Gastrocnemius medialis (tissue), 4 donors: ENCODE measurements at regions not wholly inside any gene's neighbourhood (a gene's known extent, or its start where the extent isn't known, plus 50 kb on each side); places are given as distances from the start of the nearest gene placed in this dataset.

Experiments
- ATAC-seq, 2 donors: fragments of 150-250 bp; one replicate each; pipeline ENCODE4 v1.9.1; 2016
- DNase-seq, 2 donors: peaks; one replicate each; pipeline ENCODE4 v3.0.0-alpha.2; 2019
- H3K27ac ChIP-seq, 4 donors: fragments of 200-600 bp; sonication (generic); 1 replicate in 1 of 4; 2 replicates in 3 of 4; pipeline ENCODE4 v1.5.1; 2016 to 2018; ENCODE audit warnings: mild to moderate bottlenecking in 2 of 4, moderate library complexity in 1 of 4
- H3K27me3 ChIP-seq, 3 donors: fragments of 200-600 bp; sonication (generic) in 2 of 3; 1 replicate in 1 of 3; 2 replicates in 2 of 3; pipeline versions ENCODE4 v1.5.1 to v1.6.0; 2016 to 2019; ENCODE audit warnings: mild to moderate bottlenecking in 1 of 3, moderate library complexity in 1 of 3
- H3K36me3 ChIP-seq, 2 donors: fragments of 200-600 bp; sonication (generic) in 1 of 2; one replicate each; pipeline ENCODE4 v1.5.1; 2017 to 2018
- H3K4me1 ChIP-seq, 2 donors: fragments of 200-600 bp; sonication (generic) in 1 of 2; one replicate each; pipeline ENCODE4 v1.5.1; 2016 to 2017; ENCODE audit warnings: mild to moderate bottlenecking in 2 of 2
- H3K4me3 ChIP-seq, 4 donors: fragments of 200-600 bp; sonication (generic) in 3 of 4; 1 replicate in 1 of 4; 2 replicates in 3 of 4; pipeline ENCODE4 v1.5.1; 2016 to 2019; ENCODE audit warnings: mild to moderate bottlenecking in 2 of 4
- H3K9me3 ChIP-seq, 3 donors: fragments of 200-600 bp; sonication (generic) in 2 of 3; 1 replicate in 1 of 3; 2 replicates in 2 of 3; pipeline ENCODE4 v1.5.1; 2016 to 2019
- POLR2A ChIP-seq, 2 donors: fragments of 450-650 bp; IDR thresholded peaks; one replicate each; pipeline ENCODE4 v1.6.1; 2017; ENCODE audit warnings: antibody characterized with exemption in 2 of 2, mild to moderate bottlenecking in 2 of 2, moderate library complexity in 2 of 2
- in situ Hi-C, 4 donors: fragments of 200-750 bp; cut with MboI; loops; one replicate each; pipeline versions ENCODE4 v1.15.0 to v1.8.0; 2017; ENCODE audit warnings: low sequenced_read_pairs in 4 of 4
- intact Hi-C: fragments of 100-400 bp; cut with DNase I; formaldehyde crosslinking; loops from one replicate; pipeline ENCODE4 v1.15.1; 2023; ENCODE audit warnings: low total_unique reads
- TF ChIP-seq, protein P1 (sequence below), 5 experiments: fragments of 450-650 bp in 3 of 5; fragments of 200-600 bp in 2 of 5; sonication (generic) in 2 of 5; IDR thresholded peaks in 4 of 5; conservative IDR thresholded peaks in 1 of 5; 1 replicate in 4 of 5; 2 replicates in 1 of 5; pipeline ENCODE4 v1.5.1; 2016 to 2019; ENCODE audit warnings: antibody characterized with exemption in 5 of 5, mild to moderate bottlenecking in 3 of 5, moderate library complexity in 3 of 5

DNA sequence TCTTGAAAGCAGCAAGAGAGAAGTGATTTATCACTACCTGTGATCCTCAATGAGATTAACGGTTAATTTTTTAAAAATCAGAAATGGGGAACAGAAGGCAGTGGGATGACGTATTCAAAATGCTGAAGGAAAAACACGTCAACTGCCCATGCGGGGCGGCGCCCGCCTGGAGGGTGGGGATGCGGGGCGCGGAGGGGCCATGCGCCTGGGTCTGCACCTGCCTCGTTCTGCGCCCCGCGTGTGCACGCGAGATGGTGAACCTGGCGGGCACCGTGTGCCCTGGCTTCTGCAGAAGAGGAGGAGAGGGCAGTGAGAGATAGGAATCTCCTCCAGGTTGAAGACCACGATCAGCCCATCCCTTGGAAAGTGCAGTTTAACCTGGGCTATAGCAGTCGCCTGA lies 79.3 kb upstream of the ZNF32 start:
- H3K4me3 ChIP-seq = no peak overlapping the region
- in situ Hi-C loops (no loop called here), intact Hi-C loops (no loop called here)
- no peaks in the 10 kb centered on the region for H3K27me3 ChIP-seq
- DNase-seq (no peak), ATAC-seq (no peak)
- no peaks in the 10 kb centered on the region for H3K9me3 ChIP-seq
- H3K36me3 ChIP-seq = no peaks in the 10 kb centered on the region
- H3K27ac ChIP-seq = no peak overlapping the region
- no peaks in the 10 kb centered on the region for H3K4me1 ChIP-seq
- TF ChIP-seq, protein P1, sequence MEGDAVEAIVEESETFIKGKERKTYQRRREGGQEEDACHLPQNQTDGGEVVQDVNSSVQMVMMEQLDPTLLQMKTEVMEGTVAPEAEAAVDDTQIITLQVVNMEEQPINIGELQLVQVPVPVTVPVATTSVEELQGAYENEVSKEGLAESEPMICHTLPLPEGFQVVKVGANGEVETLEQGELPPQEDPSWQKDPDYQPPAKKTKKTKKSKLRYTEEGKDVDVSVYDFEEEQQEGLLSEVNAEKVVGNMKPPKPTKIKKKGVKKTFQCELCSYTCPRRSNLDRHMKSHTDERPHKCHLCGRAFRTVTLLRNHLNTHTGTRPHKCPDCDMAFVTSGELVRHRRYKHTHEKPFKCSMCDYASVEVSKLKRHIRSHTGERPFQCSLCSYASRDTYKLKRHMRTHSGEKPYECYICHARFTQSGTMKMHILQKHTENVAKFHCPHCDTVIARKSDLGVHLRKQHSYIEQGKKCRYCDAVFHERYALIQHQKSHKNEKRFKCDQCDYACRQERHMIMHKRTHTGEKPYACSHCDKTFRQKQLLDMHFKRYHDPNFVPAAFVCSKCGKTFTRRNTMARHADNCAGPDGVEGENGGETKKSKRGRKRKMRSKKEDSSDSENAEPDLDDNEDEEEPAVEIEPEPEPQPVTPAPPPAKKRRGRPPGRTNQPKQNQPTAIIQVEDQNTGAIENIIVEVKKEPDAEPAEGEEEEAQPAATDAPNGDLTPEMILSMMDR (IDR thresholded peaks at IDR 0.05 in 4 of 5, conservative IDR thresholded peaks at IDR 0.05 in 1 of 5) = no peak
- TF ChIP-seq POLR2A (IDR thresholded peaks at IDR 0.05) = no peak

DNA sequence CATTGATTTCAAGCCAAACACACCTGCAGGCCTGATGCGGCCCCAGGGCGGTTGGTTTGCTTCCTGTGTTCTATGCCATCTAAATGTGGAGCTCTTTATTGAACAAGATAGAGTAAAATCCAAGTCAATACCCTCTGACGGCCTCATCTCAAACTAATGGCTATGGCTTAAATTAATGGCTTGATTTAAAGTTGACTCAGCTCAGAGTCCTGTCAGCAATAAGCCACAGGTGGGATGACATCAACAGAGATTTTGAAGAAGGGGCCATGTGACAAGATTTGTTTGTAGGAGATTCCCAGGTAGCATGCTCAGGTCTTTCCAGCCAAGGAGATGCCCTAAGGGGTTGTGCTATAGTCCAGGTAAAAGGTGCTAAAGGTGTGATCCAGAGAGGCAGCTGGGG lies 66.7 kb upstream of the ZNF32 start:
- no peak overlapping the region for H3K27ac ChIP-seq
- no peak overlapping the region for H3K4me3 ChIP-seq
- intact Hi-C loops = no loop called here
- no peaks in the 10 kb centered on the region for H3K27me3 ChIP-seq
- TF ChIP-seq POLR2A (IDR thresholded peaks at IDR 0.05) = no peak
- TF ChIP-seq, protein P1 (IDR thresholded peaks at IDR 0.05 in 4 of 5, conservative IDR thresholded peaks at IDR 0.05 in 1 of 5) = no peak
- in situ Hi-C loops = no loop called here
- H3K9me3 ChIP-seq = no peaks in the 10 kb centered on the region
- DNase-seq (no peak), ATAC-seq (no peak)
- H3K36me3 ChIP-seq = no peaks in the 10 kb centered on the region
- H3K4me1 ChIP-seq = no peaks in the 10 kb centered on the region

GRCh38 chr10:43712821-43713584 lies 64.3 kb upstream of the ZNF32 start:
- Histone ChIP-seq H3K9me3 (no peaks in the 10 kb centered on the region), H3K36me3 (no peaks in the 10 kb centered on the region), H3K27me3 (no peaks in the 10 kb centered on the region), H3K27ac (no peak overlapping the region), H3K4me3 (no peak overlapping the region), H3K4me1 (no peaks in the 10 kb centered on the region)
- DNase-seq (no peak), ATAC-seq (no peak)
- no peak for TF ChIP-seq POLR2A (IDR thresholded peaks at IDR 0.05)
- TF ChIP-seq, protein P1 (IDR thresholded peaks at IDR 0.05 in 4 of 5, conservative IDR thresholded peaks at IDR 0.05 in 1 of 5) = no peak
- intact Hi-C loops (no loop called here), in situ Hi-C loops (no loop called here)

DNA sequence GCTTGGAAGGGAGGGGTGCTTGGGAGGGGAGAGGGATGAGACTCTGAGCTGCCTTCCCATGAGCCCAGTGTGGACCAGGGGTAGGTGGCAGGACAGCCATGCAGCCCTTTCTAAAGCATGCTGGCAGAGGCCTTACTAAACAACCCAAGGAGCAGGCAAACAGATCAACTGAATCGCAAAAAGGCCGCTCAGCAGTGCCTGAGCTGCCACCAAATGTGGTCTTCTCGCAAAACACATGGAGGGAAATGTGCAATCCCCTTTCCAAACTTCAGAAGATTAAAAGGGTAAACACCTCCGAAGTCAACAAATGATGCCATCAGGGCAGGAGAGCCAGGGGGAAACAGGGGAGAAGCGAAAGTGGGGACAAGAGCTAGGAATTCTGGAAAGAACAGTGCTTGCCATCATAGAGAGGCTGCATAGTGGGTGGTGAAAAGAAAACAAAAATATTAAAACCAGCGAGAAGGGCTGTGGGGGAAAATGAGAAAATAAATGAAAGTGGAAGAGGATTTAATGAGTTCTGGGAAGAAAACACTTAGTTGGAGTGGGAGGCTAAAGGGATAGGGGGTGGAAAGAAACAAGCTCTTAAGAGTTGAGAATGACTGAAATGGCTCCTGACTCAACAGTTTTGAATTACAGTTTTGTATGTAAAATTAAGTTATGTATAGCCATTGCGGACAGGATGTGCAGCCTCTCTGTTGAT lies 62.2 kb upstream of the ZNF32 start:
- no peak for ATAC-seq
- in situ Hi-C loops (no loop called here), intact Hi-C loops (no loop called here)

More for the DNA sequence above, 62.2 kb upstream of the ZNF32 start:
- no peaks in the 10 kb centered on the region for H3K9me3 ChIP-seq
- no peaks in the 10 kb centered on the region for H3K27me3 ChIP-seq
- H3K36me3 ChIP-seq = no peaks in the 10 kb centered on the region
- H3K4me3 ChIP-seq = no peak overlapping the region
- DNase-seq = no peak
- no peaks in the 10 kb centered on the region for H3K4me1 ChIP-seq
- TF ChIP-seq, protein P1 (IDR thresholded peaks at IDR 0.05 in 4 of 5, conservative IDR thresholded peaks at IDR 0.05 in 1 of 5) = no peak
- TF ChIP-seq POLR2A (IDR thresholded peaks at IDR 0.05) = no peak
- no peak overlapping the region for H3K27ac ChIP-seq
